Adrenal gland (tissue), 9 donors: ENCODE measurements at regions not wholly inside any gene's neighbourhood (a gene's known extent, or its start where the extent isn't known, plus 50 kb on each side); places are given as distances from the start of the nearest gene placed in this dataset.
"Not testable (repeated sequence)": the region's sequence is repeated elsewhere in the genome, so short reads cannot be mapped to it uniquely, and the experiment has no call there.

Experiments
- DNase-seq, 7 donors: peaks; one replicate each; pipeline ENCODE4 v3.0.0-alpha.2; 2019 to 2020
- H3K27ac ChIP-seq, 5 donors: fragments of 200-600 bp; sonication (generic) in 4 of 5; 1 replicate in 3 of 5; 2 replicates in 2 of 5; pipeline versions ENCODE4 v1.5.1 to v1.8.0; 2016 to 2020; ENCODE audit warnings: mild to moderate bottlenecking in 1 of 5
- H3K27me3 ChIP-seq: fragments of 200-600 bp; 2 replicates; pipeline ENCODE4 v1.8.0; 2021
- H3K36me3 ChIP-seq, 2 donors: fragments of 200-600 bp; replicated peaks in 1 of 2; 1 replicate in 1 of 2; 2 replicates in 1 of 2; pipeline versions ENCODE4 v1.5.1 to v1.8.0; 2018 to 2022
- H3K4me1 ChIP-seq, 2 donors: fragments of 200-600 bp; replicated peaks in 1 of 2; 1 replicate in 1 of 2; 2 replicates in 1 of 2; pipeline versions ENCODE4 v1.5.1 to v1.8.0; 2018 to 2021
- H3K4me3 ChIP-seq, 4 donors: fragments of 200-600 bp; sonication (generic) in 3 of 4; one replicate each; pipeline ENCODE4 v1.5.1; 2016 to 2018
- H3K9me3 ChIP-seq, 3 donors: fragments of 200-600 bp; sonication (generic) in 1 of 3; replicated peaks in 1 of 3; 1 replicate in 2 of 3; 2 replicates in 1 of 3; pipeline versions ENCODE4 v1.5.1 to v1.8.0; 2016 to 2021
- POLR2A ChIP-seq, 2 donors: fragments of 450-650 bp; IDR thresholded peaks; one replicate each; pipeline ENCODE4 v1.6.1; 2017; ENCODE audit warnings: antibody characterized with exemption in 2 of 2, mild to moderate bottlenecking in 2 of 2, moderate library complexity in 1 of 2
- WGBS, 4 donors: extraction: QIAGEN DNeasy Blood & Tissue Kit in 2 of 4; methylation state at CpG; one replicate each; pipeline versions ENCODE4 v1.1.5 to v1.1.7; 2013 to 2017; 5-methylcytosine and 5-hydroxymethylcytosine counted together
- intact Hi-C, 2 donors: fragments of 100-400 bp; cut with DNase I; formaldehyde crosslinking; loops; one replicate each; pipeline versions ENCODE4 v1.14.1 to v1.15.0; 2022 to 2023
- TF ChIP-seq, protein P1 (sequence below), 6 experiments: fragments of 450-650 bp in 4 of 6; fragments of 200-600 bp in 2 of 6; sonication (generic) in 1 of 6; IDR thresholded peaks; 1 replicate in 5 of 6; 2 replicates in 1 of 6; pipeline versions ENCODE4 v1.5.1 to v1.8.0; 2016 to 2021; ENCODE audit warnings: antibody characterized with exemption in 6 of 6, mild to moderate bottlenecking in 2 of 6, moderate library complexity in 1 of 6
- donor health status: healthy with polysubstance abuse.
- donor health status: Bipolar disorder and iron deficiency.
- donor health status: DM: yes; HTN: yes; CAD: no.
- donor health status: DM: no; HTN: no; CAD: no.
- donor health status: DM: no; HTN: no; CAD: no.

DNA sequence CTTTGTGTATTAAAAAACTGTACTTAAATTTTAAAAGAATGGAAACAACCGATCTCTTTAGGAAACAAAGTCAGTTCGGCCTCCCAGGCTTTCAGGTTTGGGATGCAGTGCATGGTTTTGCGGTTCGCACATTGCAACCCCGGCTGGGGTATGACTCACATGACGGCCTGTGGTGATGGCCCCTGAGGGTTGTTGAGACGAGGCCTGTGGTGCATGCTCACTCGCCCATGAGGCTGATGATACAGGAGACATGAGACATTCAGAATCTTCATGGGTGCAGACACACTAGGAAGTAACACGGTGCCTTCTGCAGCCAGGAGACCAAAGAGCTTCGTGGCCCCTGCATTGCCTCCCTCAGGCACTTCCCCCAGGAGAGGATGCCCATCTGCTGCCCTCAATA, 724.6 kb upstream of the SALL3 start:
- DNase-seq, result no peak
- Histone ChIP-seq H3K27ac (no peak overlapping the region), H3K4me3 (no peak overlapping the region), H3K9me3 (no peaks in the 10 kb centered on the region), H3K27me3 (no peaks in the 10 kb centered on the region), H3K36me3 (no peaks in the 10 kb centered on the region), H3K4me1 (no peaks in the 10 kb centered on the region)
- 83 to 94% (median 88%) methylated on average over 10 of the region's 10 CpGs for WGBS, 4 donors
- no peak for TF ChIP-seq POLR2A (IDR thresholded peaks at IDR 0.05)
- TF ChIP-seq, protein P1, sequence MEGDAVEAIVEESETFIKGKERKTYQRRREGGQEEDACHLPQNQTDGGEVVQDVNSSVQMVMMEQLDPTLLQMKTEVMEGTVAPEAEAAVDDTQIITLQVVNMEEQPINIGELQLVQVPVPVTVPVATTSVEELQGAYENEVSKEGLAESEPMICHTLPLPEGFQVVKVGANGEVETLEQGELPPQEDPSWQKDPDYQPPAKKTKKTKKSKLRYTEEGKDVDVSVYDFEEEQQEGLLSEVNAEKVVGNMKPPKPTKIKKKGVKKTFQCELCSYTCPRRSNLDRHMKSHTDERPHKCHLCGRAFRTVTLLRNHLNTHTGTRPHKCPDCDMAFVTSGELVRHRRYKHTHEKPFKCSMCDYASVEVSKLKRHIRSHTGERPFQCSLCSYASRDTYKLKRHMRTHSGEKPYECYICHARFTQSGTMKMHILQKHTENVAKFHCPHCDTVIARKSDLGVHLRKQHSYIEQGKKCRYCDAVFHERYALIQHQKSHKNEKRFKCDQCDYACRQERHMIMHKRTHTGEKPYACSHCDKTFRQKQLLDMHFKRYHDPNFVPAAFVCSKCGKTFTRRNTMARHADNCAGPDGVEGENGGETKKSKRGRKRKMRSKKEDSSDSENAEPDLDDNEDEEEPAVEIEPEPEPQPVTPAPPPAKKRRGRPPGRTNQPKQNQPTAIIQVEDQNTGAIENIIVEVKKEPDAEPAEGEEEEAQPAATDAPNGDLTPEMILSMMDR (IDR thresholded peaks at IDR 0.05), result no peak
- intact Hi-C loops, result no loop called here

DNA sequence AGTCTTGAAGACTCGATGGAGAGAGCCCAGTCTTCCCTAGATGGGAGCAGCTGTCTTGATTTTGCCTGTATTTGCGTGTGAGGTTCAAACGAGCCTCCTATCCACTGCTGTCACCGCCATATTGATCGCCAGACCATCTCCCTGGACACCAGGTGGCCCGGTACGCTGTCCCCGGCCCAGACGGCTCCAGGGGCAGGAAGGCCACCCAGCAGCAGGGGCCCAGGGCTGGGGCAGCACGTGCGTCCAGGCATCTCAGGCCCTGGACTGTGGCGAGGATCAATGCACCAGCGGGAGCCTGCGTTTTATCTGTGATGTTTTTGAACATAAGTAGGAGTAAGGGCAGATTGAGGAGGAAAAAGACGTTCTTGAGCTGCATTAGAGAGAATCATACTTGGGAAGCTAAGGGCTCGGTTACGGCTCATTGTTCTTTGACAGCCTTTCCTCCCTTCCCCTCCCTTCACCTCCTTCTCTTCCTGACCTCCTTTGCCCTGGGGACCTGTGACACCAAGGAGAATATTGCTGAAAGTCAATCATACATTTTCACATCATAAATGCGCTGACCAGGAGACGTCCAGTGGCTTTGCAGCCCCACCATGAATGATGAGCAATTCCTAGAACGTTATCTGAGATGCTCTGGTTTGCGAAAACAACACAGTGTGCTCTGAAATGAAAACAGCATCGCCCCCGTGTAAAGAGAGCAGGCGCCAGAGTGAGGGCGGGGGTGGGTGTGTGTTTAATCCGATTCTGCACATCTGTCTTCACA, 711.2 kb upstream of the SALL3 start:
- H3K4me3 ChIP-seq, result no peak overlapping the region
- intact Hi-C loops, result no loop called here
- DNase-seq, result no peak
- no peaks in the 10 kb centered on the region for H3K36me3 ChIP-seq
- no peaks in the 10 kb centered on the region for H3K9me3 ChIP-seq
- no peaks in the 10 kb centered on the region for H3K27me3 ChIP-seq
- no peak overlapping the region for H3K27ac ChIP-seq
- no peak for TF ChIP-seq POLR2A (IDR thresholded peaks at IDR 0.05)
- TF ChIP-seq, protein P1 (IDR thresholded peaks at IDR 0.05), result no peak
- WGBS, 4 donors, result 55 to 63% (median 61%) methylated on average over 26 of the region's 26 CpGs
- no peaks in the 10 kb centered on the region for H3K4me1 ChIP-seq

DNA sequence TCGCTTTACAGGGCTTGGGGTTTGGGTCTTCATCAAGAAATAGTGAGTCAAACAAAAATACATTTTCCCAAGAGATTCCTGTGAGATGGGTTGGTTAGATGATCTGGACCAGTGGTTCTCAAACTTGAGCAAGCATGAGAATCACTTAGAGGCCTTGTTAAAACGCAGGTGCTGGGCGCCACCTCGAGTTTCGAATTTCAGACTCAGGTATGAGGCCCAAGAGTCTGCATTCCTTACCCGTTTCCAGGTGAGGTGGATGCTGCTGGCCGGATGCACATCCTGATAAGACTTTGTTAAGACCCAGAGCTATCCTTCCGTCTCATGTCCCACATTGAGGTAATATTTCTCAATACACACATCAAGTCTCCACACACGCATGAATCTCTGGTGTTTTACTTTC, 707.8 kb upstream of the SALL3 start:
- no peak for DNase-seq
- intact Hi-C loops, result no loop called here
- Histone ChIP-seq H3K9me3 (peaks cover 0 to 6% (median 0%) of the 10 kb centered on the region in 3 donors), H3K4me3 (no peak overlapping the region), H3K36me3 (no peaks in the 10 kb centered on the region), H3K27ac (no peak overlapping the region), H3K27me3 (no peaks in the 10 kb centered on the region), H3K4me1 (no peaks in the 10 kb centered on the region)
- WGBS, 4 donors, result 78 to 87% (median 81%) methylated on average over 9 of the region's 9 CpGs
- TF ChIP-seq, protein P1 (IDR thresholded peaks at IDR 0.05), result no peak
- no peak for TF ChIP-seq POLR2A (IDR thresholded peaks at IDR 0.05)

DNA sequence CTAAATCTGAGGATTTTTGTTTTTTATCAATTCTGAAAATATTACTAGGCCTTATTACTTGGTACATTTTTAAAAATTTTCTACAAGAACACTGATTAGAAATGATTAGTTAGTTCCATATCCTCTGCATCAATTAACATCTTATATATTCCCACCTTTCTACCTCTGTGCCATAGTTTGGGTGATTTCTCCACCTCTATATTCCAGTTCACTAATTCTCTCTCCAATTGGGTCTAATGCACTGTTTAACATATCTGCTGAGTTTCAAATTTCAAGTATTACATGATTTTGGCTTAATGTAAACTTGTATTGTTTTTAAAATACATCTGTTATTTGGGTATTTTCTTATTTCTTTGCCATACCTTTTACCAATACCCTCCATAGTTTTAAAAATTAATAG, 705.7 kb upstream of the SALL3 start:
- H3K9me3 ChIP-seq, result peaks cover 0 to 6% (median 0%) of the 10 kb centered on the region in 3 donors
- no peak overlapping the region for H3K27ac ChIP-seq
- no peaks in the 10 kb centered on the region for H3K36me3 ChIP-seq
- no peak for DNase-seq
- H3K4me3 ChIP-seq, result no peak overlapping the region
- TF ChIP-seq, protein P1 (IDR thresholded peaks at IDR 0.05), result no peak
- TF ChIP-seq POLR2A (IDR thresholded peaks at IDR 0.05), result no peak
- intact Hi-C loops, result no loop called here
- no peaks in the 10 kb centered on the region for H3K27me3 ChIP-seq
- no peaks in the 10 kb centered on the region for H3K4me1 ChIP-seq

DNA sequence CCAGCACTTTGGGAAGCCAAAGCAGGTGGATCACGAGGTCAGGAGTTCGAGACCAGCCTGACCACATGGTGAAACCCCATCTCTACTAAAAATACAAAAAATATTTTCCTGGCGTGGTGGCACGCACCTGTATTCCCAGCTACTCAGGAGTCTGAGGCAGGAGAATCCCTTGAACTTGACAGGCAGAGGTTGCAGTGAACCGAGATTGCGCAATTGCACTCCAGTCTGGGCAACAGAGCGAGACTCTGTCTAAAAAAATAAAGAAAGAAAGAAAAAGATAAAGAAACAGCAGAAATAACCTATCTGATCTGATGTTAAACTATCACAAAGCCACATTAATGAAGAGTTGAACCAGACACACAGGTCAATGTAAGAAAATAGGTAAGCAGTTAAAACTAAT, 696.2 kb upstream of the SALL3 start:
- H3K4me1 ChIP-seq, intact Hi-C loops, DNase-seq, H3K9me3 ChIP-seq, H3K36me3 ChIP-seq, H3K27ac ChIP-seq, H3K27me3 ChIP-seq, H3K4me3 ChIP-seq: not testable (repeated sequence)
- WGBS, 4 donors, result 75 to 87% (median 83%) methylated on average over 7 of the region's 7 CpGs
